A204.1 (cell line): ENCODE measurements at regions not wholly inside any gene's neighbourhood (a gene's known extent, or its start where the extent isn't known, plus 50 kb on each side); places are given as distances from the start of the nearest gene placed in this dataset.

Source experiments
- FAIRE-seq: peaks from 2 replicates; lab custom pipeline; 2012; peaks lifted over from hg19 to GRCh38; lab: Jason Lieb, UNC

DNA sequence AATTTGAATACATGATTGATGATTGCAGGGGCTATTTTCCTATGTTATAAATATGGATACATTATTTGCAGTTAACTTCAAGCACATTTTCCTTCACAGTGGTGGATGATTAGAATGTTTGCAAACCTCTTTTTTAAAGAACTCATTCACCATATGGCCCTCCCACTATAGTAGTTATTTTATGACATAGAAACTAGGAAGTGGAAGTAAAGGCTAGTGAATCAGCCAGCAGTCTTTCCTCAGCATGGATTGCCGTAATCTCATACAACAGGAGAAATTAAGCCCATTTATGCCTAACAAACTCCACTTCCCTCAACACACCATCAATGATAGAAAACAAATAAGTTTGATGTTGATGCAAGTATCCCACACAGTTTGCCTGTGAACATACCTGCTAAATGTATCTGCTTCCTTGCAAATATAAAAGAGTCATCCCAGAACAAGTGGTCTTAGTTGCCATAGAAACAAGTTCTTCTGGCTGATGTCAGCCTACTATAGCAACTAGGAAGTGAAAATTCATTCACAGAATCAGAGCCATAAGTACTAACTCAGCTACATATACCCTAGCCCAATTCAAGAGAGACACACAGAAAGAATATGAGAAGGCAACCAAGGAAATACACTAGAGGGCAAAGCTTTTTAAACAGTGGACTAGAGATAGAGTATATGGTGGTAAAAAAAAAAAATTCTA is 100.9 kb upstream of the RADX start:
- no peak for FAIRE-seq
